ENCODE measurements at regions not wholly inside any gene's neighbourhood (a gene's known extent, or its start where the extent isn't known, plus 50 kb on each side); places are given as distances from the start of the nearest gene placed in this dataset.
A peak's percentile ranks its signal among the peaks of the same experiment; 100 is the strongest.

- Histone ChIP-seq H3K4me1 (ENCODE audit: insufficient read depth, low read length) (no peaks in the 10 kb centered on the region), H4K20me1 (ENCODE audit: insufficient read depth, low read length) (no peaks in the 10 kb centered on the region), H3K36me3 (replicated peaks in 1 of 2; ENCODE audit: control insufficient read depth in 1 of 2, insufficient read depth in 2 of 2, low read length in 2 of 2) (no peaks in the 10 kb centered on the region), H3K9ac (ENCODE audit: insufficient read depth, low read depth, low read length) (no peak overlapping the region), H3K4me2 (ENCODE audit: low read depth, low read length) (no peak overlapping the region), H3K4me3 (replicated peaks in 1 of 3; ENCODE audit: insufficient read depth in 1 of 3, low read depth in 2 of 3, low read length in 3 of 3) (no peak overlapping the region), H3K27me3 (ENCODE audit: control insufficient read depth in 1 of 2, insufficient read depth in 2 of 2, low read length in 2 of 2) (no peaks in the 10 kb centered on the region), H3K27ac (ENCODE audit: extremely low read length, insufficient read depth, low read length) (no peak overlapping the region), H3K9me3 (ENCODE audit: low read length) (no peaks in the 10 kb centered on the region), H2AFZ (ENCODE audit: low read length) (no peak overlapping the region), H3K79me2 (ENCODE audit: insufficient read depth, low read length) (no peaks in the 10 kb centered on the region)
- DNase-seq (ENCODE audit: low spot score) (no peak), FAIRE-seq (no peak), ATAC-seq (no peak)
- in situ Hi-C loops (cut with HindIII; ENCODE audit: extremely low pct_ligation_motif_present, low pct_unique_long_range_greater_than_20kb) (no loop called here), intact Hi-C loops (cut with micrococcal nuclease; ENCODE audit: unreplicated experiment) (no loop called here)
- ChIA-PET POLR2A (no interaction called here), CTCF (ENCODE audit: low intra/inter-chr PET ratio, low total read pairs) (no interaction called here)
- WGBS (ENCODE audit: low lambda C conversion rate): 30% methylated on average over 3 of the region's 3 CpGs
- TSS peak; percentile 89 for BruUV-seq (replicated peaks)
- TF ChIP-seq ZNF503 (CRISPR knock-in tag; IDR thresholded peaks at IDR 0.05) (no peak), MLX (CRISPR knock-in tag; IDR thresholded peaks at IDR 0.05) (no peak), ZNF737 (CRISPR knock-in tag; IDR thresholded peaks at IDR 0.05; ENCODE audit: borderline replicate concordance) (no peak), ZNF564 (CRISPR knock-in tag; IDR thresholded peaks at IDR 0.05) (no peak), NCOA2 (CRISPR knock-in tag; IDR thresholded peaks at IDR 0.05) (no peak), ZSCAN31 (CRISPR knock-in tag; IDR thresholded peaks at IDR 0.05; ENCODE audit: low read depth) (no peak), ZNF510 (CRISPR knock-in tag; IDR thresholded peaks at IDR 0.05; ENCODE audit: low read depth) (no peak), GMEB2 (CRISPR knock-in tag; IDR thresholded peaks at IDR 0.05; ENCODE audit: low read depth) (no peak), MAX (IDR thresholded peaks at IDR 0.05) (no peak), ZZZ3 (CRISPR knock-in tag; IDR thresholded peaks at IDR 0.05; ENCODE audit: borderline replicate concordance) (no peak), ZNF235 (CRISPR knock-in tag; IDR thresholded peaks at IDR 0.05; ENCODE audit: borderline replicate concordance) (no peak), ZSCAN25 (CRISPR knock-in tag; IDR thresholded peaks at IDR 0.05) (no peak), PAX8 (CRISPR knock-in tag; IDR thresholded peaks at IDR 0.05; ENCODE audit: borderline replicate concordance) (no peak), AFF4 (CRISPR knock-in tag; IDR thresholded peaks at IDR 0.05) (no peak), ATF3 (CRISPR knock-in tag; IDR thresholded peaks at IDR 0.05) (no peak), CCDC6 (CRISPR knock-in tag; IDR thresholded peaks at IDR 0.05) (no peak), TBX2 (CRISPR knock-in tag; IDR thresholded peaks at IDR 0.05; ENCODE audit: borderline replicate concordance) (no peak), MYC (CRISPR knock-in tag; IDR thresholded peaks at IDR 0.05; ENCODE audit: borderline replicate concordance) (no peak), CEBPB (IDR thresholded peaks at IDR 0.05; ENCODE audit: borderline replicate concordance, low read depth, low read length) (no peak)
Measured at GRCh38 chr3:98985431-98985830, 83.9 kb upstream of the DCBLD2 start.

Data from HepG2 (cell line).